ENCODE measurements at regions not wholly inside any gene's neighbourhood (a gene's known extent, or its start where the extent isn't known, plus 50 kb on each side); places are given as distances from the start of the nearest gene placed in this dataset.

DNA sequence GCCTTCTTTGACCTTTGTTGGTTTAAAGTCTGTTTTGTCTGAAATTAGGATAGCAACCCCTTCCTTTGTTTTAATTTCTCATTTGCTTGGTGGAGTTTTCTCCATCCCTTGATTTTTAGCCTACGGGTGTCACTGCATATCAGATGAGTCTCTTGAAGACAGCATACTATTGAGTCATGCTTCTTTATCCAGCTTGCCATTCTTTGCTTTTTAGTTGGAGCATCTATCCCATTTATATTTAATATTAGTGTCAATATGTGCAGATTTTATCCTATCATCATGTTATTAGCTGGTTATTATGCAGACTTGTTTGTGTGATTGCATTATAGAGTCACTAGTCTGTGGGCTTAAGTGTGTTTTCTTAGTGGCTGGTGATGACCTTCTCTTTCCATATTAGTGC is 622.2 kb downstream of the MMUT start:
- Histone ChIP-seq H3K4me2 (ENCODE audit: insufficient read depth, low read length) (no peak overlapping the region), H3K79me2 (ENCODE audit: insufficient read depth, low read length) (no peaks in the 10 kb centered on the region), H3K27me3 (ENCODE audit: insufficient read depth, low read length) (no peaks in the 10 kb centered on the region), H3K9me3 (ENCODE audit: low read depth, low read length) (peaks cover 8% of the 10 kb centered on the region), H4K20me1 (ENCODE audit: insufficient read depth, low read length) (no peaks in the 10 kb centered on the region), H3K4me3 (ENCODE audit: insufficient read depth, low read length) (no peak overlapping the region), H2AFZ (ENCODE audit: low read length) (no peak overlapping the region), H3K27ac (ENCODE audit: low read depth, low read length) (no peak overlapping the region), H3K4me1 (ENCODE audit: insufficient read depth, low read length) (peaks cover 2% of the 10 kb centered on the region), H3K36me3 (ENCODE audit: insufficient read depth, low read length) (no peaks in the 10 kb centered on the region)
- DNase-seq (ENCODE audit: insufficient read length, low spot score, missing footprints): no peak
- TF ChIP-seq, protein P1, sequence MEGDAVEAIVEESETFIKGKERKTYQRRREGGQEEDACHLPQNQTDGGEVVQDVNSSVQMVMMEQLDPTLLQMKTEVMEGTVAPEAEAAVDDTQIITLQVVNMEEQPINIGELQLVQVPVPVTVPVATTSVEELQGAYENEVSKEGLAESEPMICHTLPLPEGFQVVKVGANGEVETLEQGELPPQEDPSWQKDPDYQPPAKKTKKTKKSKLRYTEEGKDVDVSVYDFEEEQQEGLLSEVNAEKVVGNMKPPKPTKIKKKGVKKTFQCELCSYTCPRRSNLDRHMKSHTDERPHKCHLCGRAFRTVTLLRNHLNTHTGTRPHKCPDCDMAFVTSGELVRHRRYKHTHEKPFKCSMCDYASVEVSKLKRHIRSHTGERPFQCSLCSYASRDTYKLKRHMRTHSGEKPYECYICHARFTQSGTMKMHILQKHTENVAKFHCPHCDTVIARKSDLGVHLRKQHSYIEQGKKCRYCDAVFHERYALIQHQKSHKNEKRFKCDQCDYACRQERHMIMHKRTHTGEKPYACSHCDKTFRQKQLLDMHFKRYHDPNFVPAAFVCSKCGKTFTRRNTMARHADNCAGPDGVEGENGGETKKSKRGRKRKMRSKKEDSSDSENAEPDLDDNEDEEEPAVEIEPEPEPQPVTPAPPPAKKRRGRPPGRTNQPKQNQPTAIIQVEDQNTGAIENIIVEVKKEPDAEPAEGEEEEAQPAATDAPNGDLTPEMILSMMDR (IDR thresholded peaks at IDR 0.05; ENCODE audit: extremely low read depth, low read depth, low read length): no peak

DNA sequence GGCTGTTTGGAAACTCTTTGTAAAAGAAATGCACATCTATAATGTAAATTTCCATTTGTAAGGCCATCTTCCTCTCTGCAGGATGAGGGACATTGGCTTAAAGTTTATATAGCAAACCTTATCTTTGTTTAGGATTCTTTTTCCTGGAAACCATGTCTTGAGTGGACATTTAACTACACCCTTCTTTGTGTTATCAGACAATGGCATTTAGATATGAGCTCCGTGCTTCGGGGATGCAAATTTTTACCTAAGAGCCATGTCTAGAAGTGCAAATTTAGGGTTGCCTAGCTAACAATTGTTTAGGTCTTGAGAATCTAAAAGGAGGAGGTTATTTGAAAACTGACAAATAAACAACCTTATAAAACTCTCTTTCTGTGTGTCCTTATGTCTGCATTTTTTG is 623.8 kb downstream of the MMUT start:
- no peaks in the 10 kb centered on the region for H3K27me3 ChIP-seq (ENCODE audit: insufficient read depth, low read length)
- H3K27ac ChIP-seq (ENCODE audit: low read depth, low read length): no peak overlapping the region
- peaks cover 11% of the 10 kb centered on the region for H3K4me1 ChIP-seq (ENCODE audit: insufficient read depth, low read length)
- peaks cover 8% of the 10 kb centered on the region for H3K9me3 ChIP-seq (ENCODE audit: low read depth, low read length)
- no peaks in the 10 kb centered on the region for H4K20me1 ChIP-seq (ENCODE audit: insufficient read depth, low read length)
- no peak for DNase-seq (ENCODE audit: insufficient read length, low spot score, missing footprints)
- no peaks in the 10 kb centered on the region for H3K79me2 ChIP-seq (ENCODE audit: insufficient read depth, low read length)
- no peak overlapping the region for H3K4me2 ChIP-seq (ENCODE audit: insufficient read depth, low read length)
- no peaks in the 10 kb centered on the region for H3K36me3 ChIP-seq (ENCODE audit: insufficient read depth, low read length)
- H2AFZ ChIP-seq (ENCODE audit: low read length): no peak overlapping the region
- TF ChIP-seq, protein P1 (IDR thresholded peaks at IDR 0.05; ENCODE audit: extremely low read depth, low read depth, low read length): no peak
- no peak overlapping the region for H3K4me3 ChIP-seq (ENCODE audit: insufficient read depth, low read length)

DNA sequence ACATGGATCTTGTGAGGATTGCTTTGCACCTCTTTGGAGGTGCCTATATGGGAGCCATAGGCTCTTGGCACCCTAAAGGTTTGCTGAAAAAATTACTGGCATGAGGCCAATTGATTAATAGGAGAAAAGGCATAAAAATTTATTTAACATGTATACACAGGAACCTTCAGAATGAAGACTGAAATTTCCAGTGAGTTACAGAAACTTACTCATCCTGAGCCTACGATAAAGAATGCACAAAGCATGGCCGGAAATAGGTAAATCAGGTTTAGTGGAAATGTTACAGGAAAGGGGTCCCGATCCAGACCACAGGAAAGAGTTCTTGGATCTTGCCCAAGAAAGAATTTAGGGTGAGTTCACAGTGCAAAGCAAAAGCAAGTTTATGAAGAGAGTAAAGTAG is 625.3 kb downstream of the MMUT start:
- Histone ChIP-seq H3K4me1 (ENCODE audit: insufficient read depth, low read length) (peaks cover 11% of the 10 kb centered on the region), H3K4me3 (ENCODE audit: insufficient read depth, low read length) (no peak overlapping the region), H3K27me3 (ENCODE audit: insufficient read depth, low read length) (no peaks in the 10 kb centered on the region), H3K4me2 (ENCODE audit: insufficient read depth, low read length) (no peak overlapping the region), H3K9me3 (ENCODE audit: low read depth, low read length) (peaks cover 8% of the 10 kb centered on the region), H3K36me3 (ENCODE audit: insufficient read depth, low read length) (no peaks in the 10 kb centered on the region), H3K27ac (ENCODE audit: low read depth, low read length) (no peak overlapping the region), H3K79me2 (ENCODE audit: insufficient read depth, low read length) (no peaks in the 10 kb centered on the region), H2AFZ (ENCODE audit: low read length) (no peak overlapping the region), H4K20me1 (ENCODE audit: insufficient read depth, low read length) (no peaks in the 10 kb centered on the region)
- TF ChIP-seq, protein P1 (IDR thresholded peaks at IDR 0.05; ENCODE audit: extremely low read depth, low read depth, low read length): no peak
- no peak for DNase-seq (ENCODE audit: insufficient read length, low spot score, missing footprints)

DNA sequence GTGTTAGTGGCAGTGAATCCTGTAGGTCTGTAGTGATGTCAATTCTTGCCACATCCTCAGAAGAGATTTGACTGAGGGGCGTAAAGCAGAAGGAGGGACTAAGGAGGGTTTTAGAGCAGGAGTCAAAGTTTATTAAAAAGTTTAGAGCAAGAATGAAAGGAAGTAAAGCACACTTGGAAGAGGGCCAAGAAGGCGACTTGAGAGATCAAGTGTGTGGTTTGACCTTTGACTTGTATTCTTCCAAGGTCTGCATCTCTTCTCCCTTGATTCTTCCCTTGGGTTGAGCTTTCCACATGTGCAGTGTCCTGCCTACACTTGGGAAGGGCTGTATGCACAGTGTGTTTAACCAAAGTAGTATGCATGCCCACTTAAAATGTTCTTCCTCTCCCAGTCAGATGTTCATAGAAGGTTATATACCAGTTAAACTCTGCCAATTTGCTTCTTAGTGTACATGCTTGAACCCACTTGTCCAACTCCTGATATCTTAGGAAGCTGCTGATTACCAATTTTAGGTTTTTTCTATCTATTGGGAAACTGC is 627.6 kb downstream of the MMUT start:
- H3K4me1 ChIP-seq (ENCODE audit: insufficient read depth, low read length): peaks cover 11% of the 10 kb centered on the region
- no peak overlapping the region for H3K27ac ChIP-seq (ENCODE audit: low read depth, low read length)
- H3K4me2 ChIP-seq (ENCODE audit: insufficient read depth, low read length): no peak overlapping the region
- no peaks in the 10 kb centered on the region for H4K20me1 ChIP-seq (ENCODE audit: insufficient read depth, low read length)
- no peak for DNase-seq (ENCODE audit: insufficient read length, low spot score, missing footprints)
- peak overlapping the region; percentile 33 for H2AFZ ChIP-seq (ENCODE audit: low read length)
- peaks cover 2% of the 10 kb centered on the region for H3K9me3 ChIP-seq (ENCODE audit: low read depth, low read length)
- TF ChIP-seq, protein P1 (IDR thresholded peaks at IDR 0.05; ENCODE audit: extremely low read depth, low read depth, low read length): no peak
- no peaks in the 10 kb centered on the region for H3K79me2 ChIP-seq (ENCODE audit: insufficient read depth, low read length)
- no peaks in the 10 kb centered on the region for H3K36me3 ChIP-seq (ENCODE audit: insufficient read depth, low read length)
- H3K4me3 ChIP-seq (ENCODE audit: insufficient read depth, low read length): no peak overlapping the region
- no peaks in the 10 kb centered on the region for H3K27me3 ChIP-seq (ENCODE audit: insufficient read depth, low read length)

Data from osteoblast (primary cell).